Hepatocyte (in vitro differentiated cells): ENCODE measurements at regions not wholly inside any gene's neighbourhood (a gene's known extent, or its start where the extent isn't known, plus 50 kb on each side); places are given as distances from the start of the nearest gene placed in this dataset.

ENCODE experiments used
- EZH2 ChIP-seq: fragments of 200-600 bp; sonication (generic); IDR thresholded peaks from 2 replicates; pipeline ENCODE4 v1.6.1; 2016; ENCODE audit warnings: antibody characterized with exemption, mild to moderate bottlenecking, borderline replicate concordance
- TF ChIP-seq, protein P1 (sequence below): fragments of 200-600 bp; sonication (generic); IDR thresholded peaks from 2 replicates; pipeline ENCODE4 v1.5.1; 2016; ENCODE audit warnings: antibody characterized with exemption, mild to moderate bottlenecking; ENCODE audit not compliant: poor library complexity

DNA sequence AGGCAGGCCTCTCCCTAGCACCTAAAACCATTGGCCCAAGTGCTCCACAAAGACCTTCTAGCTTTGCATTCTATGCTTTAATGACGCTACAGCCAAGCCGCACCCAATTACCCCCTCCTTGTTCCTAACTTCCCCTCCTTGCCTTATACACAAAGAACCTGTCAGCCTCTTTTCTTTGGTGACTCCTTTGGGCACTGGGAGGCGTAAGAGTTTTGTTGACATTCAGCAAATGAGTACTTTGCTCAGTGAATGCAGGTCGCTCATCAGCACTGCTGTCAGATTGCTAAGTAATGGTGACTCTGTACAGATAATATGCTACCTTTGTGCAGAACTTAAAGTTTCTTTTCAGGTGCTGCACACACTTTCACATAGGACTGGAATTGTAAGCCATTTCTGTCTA, 187.6 kb upstream of the FAM78B start:
- no peak for TF ChIP-seq EZH2
- TF ChIP-seq, protein P1, sequence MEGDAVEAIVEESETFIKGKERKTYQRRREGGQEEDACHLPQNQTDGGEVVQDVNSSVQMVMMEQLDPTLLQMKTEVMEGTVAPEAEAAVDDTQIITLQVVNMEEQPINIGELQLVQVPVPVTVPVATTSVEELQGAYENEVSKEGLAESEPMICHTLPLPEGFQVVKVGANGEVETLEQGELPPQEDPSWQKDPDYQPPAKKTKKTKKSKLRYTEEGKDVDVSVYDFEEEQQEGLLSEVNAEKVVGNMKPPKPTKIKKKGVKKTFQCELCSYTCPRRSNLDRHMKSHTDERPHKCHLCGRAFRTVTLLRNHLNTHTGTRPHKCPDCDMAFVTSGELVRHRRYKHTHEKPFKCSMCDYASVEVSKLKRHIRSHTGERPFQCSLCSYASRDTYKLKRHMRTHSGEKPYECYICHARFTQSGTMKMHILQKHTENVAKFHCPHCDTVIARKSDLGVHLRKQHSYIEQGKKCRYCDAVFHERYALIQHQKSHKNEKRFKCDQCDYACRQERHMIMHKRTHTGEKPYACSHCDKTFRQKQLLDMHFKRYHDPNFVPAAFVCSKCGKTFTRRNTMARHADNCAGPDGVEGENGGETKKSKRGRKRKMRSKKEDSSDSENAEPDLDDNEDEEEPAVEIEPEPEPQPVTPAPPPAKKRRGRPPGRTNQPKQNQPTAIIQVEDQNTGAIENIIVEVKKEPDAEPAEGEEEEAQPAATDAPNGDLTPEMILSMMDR = peak; percentile 16
